ENCODE measurements at regions not wholly inside any gene's neighbourhood (a gene's known extent, or its start where the extent isn't known, plus 50 kb on each side); places are given as distances from the start of the nearest gene placed in this dataset.
"Not testable (repeated sequence)": the region's sequence is repeated elsewhere in the genome, so short reads cannot be mapped to it uniquely, and the experiment has no call there.

- ATAC-seq (no peak), DNase-seq (no peak)
- intact Hi-C loops (cut with DNase I, micrococcal nuclease) = loop anchor here in 1 of 2 donors (5.0 to 10.0 kb wide), 2 partner anchors 282 to 804 kb away; no protein-coding TSS in a partner anchor
These were observed 92.7 kb downstream of the C12orf75 start for GRCh38 chr12:105423237-105423636.

- ATAC-seq (no peak), DNase-seq (no peak)
- intact Hi-C loops (cut with DNase I, micrococcal nuclease) = loop anchor here in 1 of 2 donors (5.0 to 10.0 kb wide), 2 partner anchors 281 to 803 kb away; no protein-coding TSS in a partner anchor
These were observed 93.4 kb downstream of the C12orf75 start for GRCh38 chr12:105423921-105424320.

GRCh38 chr12:105425254-105426174, 95.0 kb downstream of the C12orf75 start:
- no peak for DNase-seq
- no peak for ATAC-seq
- intact Hi-C loops (cut with DNase I, micrococcal nuclease) = loop anchor here in 1 of 2 donors (10.0 kb wide), 1 partner anchor 279 kb away; no protein-coding TSS in a partner anchor

- ATAC-seq = no peak
- intact Hi-C loops (cut with DNase I, micrococcal nuclease) = loop anchor here in 1 of 2 donors (10.0 kb wide), 1 partner anchor 278 kb away; no protein-coding TSS in a partner anchor
These were observed 96.3 kb downstream of the C12orf75 start for GRCh38 chr12:105426766-105427165.

GRCh38 chr12:105427883-105428282, 97.4 kb downstream of the C12orf75 start:
- intact Hi-C loops (cut with DNase I, micrococcal nuclease) = loop anchor here in 1 of 2 donors (10.0 kb wide), 1 partner anchor 277 kb away; no protein-coding TSS in a partner anchor
- DNase-seq (no peak), ATAC-seq (no peak)

More at GRCh38 chr12:105426766-105427165, 96.3 kb downstream of the C12orf75 start:
- no peak for DNase-seq

- intact Hi-C loops (cut with DNase I, micrococcal nuclease) = loop anchor here in 1 of 2 donors (10.0 kb wide), 1 partner anchor 276 kb away; no protein-coding TSS in a partner anchor
- DNase-seq = no peak
- ATAC-seq = no peak
These were observed 98.4 kb downstream of the C12orf75 start for GRCh38 chr12:105428793-105429395.

GRCh38 chr12:105429511-105429910, 99.0 kb downstream of the C12orf75 start:
- DNase-seq (no peak), ATAC-seq (no peak)
- intact Hi-C loops (cut with DNase I, micrococcal nuclease) = loop anchor here in 1 of 2 donors (10.0 kb wide), 1 partner anchor 275 kb away; no protein-coding TSS in a partner anchor

GRCh38 chr12:105431537-105432100, 101.1 kb downstream of the C12orf75 start:
- DNase-seq (no peak), ATAC-seq (no peak)
- intact Hi-C loops (cut with DNase I, micrococcal nuclease) = no loop called here

GRCh38 chr12:105433804-105434203, 103.3 kb downstream of the C12orf75 start:
- intact Hi-C loops (cut with DNase I, micrococcal nuclease) = no loop called here
- ATAC-seq = no peak

GRCh38 chr12:105436636-105437035, 106.1 kb downstream of the C12orf75 start:
- intact Hi-C loops (cut with DNase I, micrococcal nuclease) = no loop called here
- no peak for ATAC-seq
- DNase-seq = no peak

More at GRCh38 chr12:105433804-105434203, 103.3 kb downstream of the C12orf75 start:
- DNase-seq = no peak

- no peak for DNase-seq
- intact Hi-C loops (cut with DNase I, micrococcal nuclease) = no loop called here
- ATAC-seq = no peak
These were observed 109.7 kb downstream of the C12orf75 start for GRCh38 chr12:105440037-105440664.

GRCh38 chr12:105443802-105444652, 113.5 kb downstream of the C12orf75 start:
- intact Hi-C loops (cut with DNase I, micrococcal nuclease) = no loop called here
- ATAC-seq = peak; percentile 40
- peak in 1 of 2 donors; percentile 5 for DNase-seq

GRCh38 chr12:105444653-105445102, 114.2 kb downstream of the C12orf75 start:
- intact Hi-C loops (cut with DNase I, micrococcal nuclease) = no loop called here
- no peak for DNase-seq

GRCh38 chr12:105445249-105445648, 114.8 kb downstream of the C12orf75 start:
- peak; percentile 27 for ATAC-seq
- intact Hi-C loops (cut with DNase I, micrococcal nuclease) = no loop called here

More at GRCh38 chr12:105444653-105445102, 114.2 kb downstream of the C12orf75 start:
- no peak for ATAC-seq

GRCh38 chr12:105445649-105446048, 115.2 kb downstream of the C12orf75 start:
- DNase-seq (no peak), ATAC-seq (no peak)
- intact Hi-C loops (cut with DNase I, micrococcal nuclease) = no loop called here

More at GRCh38 chr12:105445249-105445648, 114.8 kb downstream of the C12orf75 start:
- no peak for DNase-seq

- DNase-seq; intact Hi-C loops (cut with DNase I, micrococcal nuclease): not testable (repeated sequence)
These were observed 116.0 kb downstream of the C12orf75 start for GRCh38 chr12:105446460-105446859.

GRCh38 chr12:105449431-105449830, 118.9 kb downstream of the C12orf75 start:
- ATAC-seq = no peak
- no peak for DNase-seq
- intact Hi-C loops (cut with DNase I, micrococcal nuclease) = no loop called here

More at GRCh38 chr12:105446460-105446859, 116.0 kb downstream of the C12orf75 start:
- ATAC-seq = not testable (repeated sequence)

Measured in left colon (tissue), 2 donors.